Transverse colon (tissue), 3 donors: ENCODE measurements at regions not wholly inside any gene's neighbourhood (a gene's known extent, or its start where the extent isn't known, plus 50 kb on each side); places are given as distances from the start of the nearest gene placed in this dataset.

ENCODE experiments used
- CTCF ChIP-seq, 5 experiments: fragments of 200-600 bp in 3 of 5; fragments of 450-650 bp in 2 of 5; sonication (generic) in 3 of 5; IDR thresholded peaks; 1 replicate in 2 of 5; 2 replicates in 3 of 5; pipeline ENCODE4 v1.5.1; 2016 to 2017; ENCODE audit warnings: antibody characterized with exemption in 5 of 5, inconsistent platforms in 3 of 5, mild to moderate bottlenecking in 2 of 5, moderate library complexity in 1 of 5
- EP300 ChIP-seq: sonication (generic); formaldehyde crosslinking; IDR thresholded peaks from one replicate; pipeline ENCODE4 v1.6.1; 2017; ENCODE audit warnings: antibody characterized with exemption, low read depth

GRCh38 chr1:80534606-80535360, 1266.0 kb upstream of the ADGRL2 start:
- no peak for TF ChIP-seq CTCF (IDR thresholded peaks at IDR 0.05)
- TF ChIP-seq EP300: no peak
